H1 (cell line): ENCODE measurements at regions not wholly inside any gene's neighbourhood (a gene's known extent, or its start where the extent isn't known, plus 50 kb on each side); places are given as distances from the start of the nearest gene placed in this dataset.

Experiments used
- FOSL1 ChIP-seq: IDR thresholded peaks from 2 replicates; pipeline ENCODE4 v1.6.1; 2011; ENCODE audit warnings: mild to moderate bottlenecking, low read depth, low read length, moderate library complexity; ENCODE audit not compliant: insufficient read depth
- RAD21 ChIP-seq, 2 experiments: IDR thresholded peaks in 1 of 2; conservative IDR thresholded peaks in 1 of 2; 2 replicates each; pipeline ENCODE4 v1.6.1; 2011; ENCODE audit warnings: low read depth in 2 of 2, low read length in 2 of 2, improper control_type of control experiment in 1 of 2, inconsistent platforms in 1 of 2, mild to moderate bottlenecking in 1 of 2, moderate library complexity in 1 of 2
- SRF ChIP-seq: IDR thresholded peaks from 2 replicates; pipeline ENCODE4 v1.6.1; 2011; ENCODE audit warnings: mild to moderate bottlenecking, low read depth, low read length, moderate library complexity
- SUZ12 ChIP-seq: fragments of 200-600 bp; sonication (generic); IDR thresholded peaks from 2 replicates; pipeline ENCODE4 v1.6.1; 2012; ENCODE audit warnings: mild to moderate bottlenecking, inconsistent platforms, low read length, moderate library complexity, mixed read lengths
- TAF1 ChIP-seq: IDR thresholded peaks from 2 replicates; pipeline ENCODE4 v1.6.1; 2011; ENCODE audit warnings: mild to moderate bottlenecking, low read depth, low read length
- TF ChIP-seq, protein P1 (sequence below), 3 experiments: IDR thresholded peaks; 1 replicate in 2 of 3; 2 replicates in 1 of 3; pipeline versions ENCODE4 v1.5.1 to v1.6.1; 2011; ENCODE audit warnings: low read length in 3 of 3, mild to moderate bottlenecking in 3 of 3, inconsistent platforms in 2 of 3, low read depth in 1 of 3, moderate library complexity in 1 of 3; ENCODE audit not compliant: insufficient read depth in 1 of 3; ENCODE audit errors: control extremely low read depth in 1 of 3

DNA sequence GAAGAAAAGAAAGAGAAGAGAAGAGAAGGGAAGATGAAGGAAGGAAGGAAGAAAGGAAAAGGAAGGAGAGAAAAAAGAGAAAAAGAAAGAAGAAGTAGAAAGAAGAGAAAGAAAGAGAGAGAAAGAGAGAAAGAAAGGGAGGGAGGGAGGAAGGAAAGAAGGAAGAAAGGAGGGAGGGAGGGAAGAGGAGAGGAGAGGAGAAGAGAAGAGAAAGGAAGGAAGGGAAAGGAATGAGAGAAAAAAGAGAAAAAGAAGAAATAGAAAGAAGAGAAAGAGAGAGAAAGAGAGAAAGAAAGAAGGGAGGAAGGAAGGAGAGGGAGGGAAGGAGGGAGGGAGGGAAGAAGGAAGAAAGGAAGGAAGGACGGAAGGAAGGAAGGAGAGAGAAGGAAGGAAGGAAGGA is 217.9 kb upstream of the POU1F1 start:
- TF ChIP-seq SUZ12 (no peak), RAD21 (IDR thresholded peaks at IDR 0.05 in 1 of 2, conservative IDR thresholded peaks at IDR 0.05 in 1 of 2; ENCODE audit: low read depth in 2 of 2, low read length in 2 of 2) (no peak), SRF (no peak), TAF1 (no peak), FOSL1 (no peak)
- TF ChIP-seq, protein P1, sequence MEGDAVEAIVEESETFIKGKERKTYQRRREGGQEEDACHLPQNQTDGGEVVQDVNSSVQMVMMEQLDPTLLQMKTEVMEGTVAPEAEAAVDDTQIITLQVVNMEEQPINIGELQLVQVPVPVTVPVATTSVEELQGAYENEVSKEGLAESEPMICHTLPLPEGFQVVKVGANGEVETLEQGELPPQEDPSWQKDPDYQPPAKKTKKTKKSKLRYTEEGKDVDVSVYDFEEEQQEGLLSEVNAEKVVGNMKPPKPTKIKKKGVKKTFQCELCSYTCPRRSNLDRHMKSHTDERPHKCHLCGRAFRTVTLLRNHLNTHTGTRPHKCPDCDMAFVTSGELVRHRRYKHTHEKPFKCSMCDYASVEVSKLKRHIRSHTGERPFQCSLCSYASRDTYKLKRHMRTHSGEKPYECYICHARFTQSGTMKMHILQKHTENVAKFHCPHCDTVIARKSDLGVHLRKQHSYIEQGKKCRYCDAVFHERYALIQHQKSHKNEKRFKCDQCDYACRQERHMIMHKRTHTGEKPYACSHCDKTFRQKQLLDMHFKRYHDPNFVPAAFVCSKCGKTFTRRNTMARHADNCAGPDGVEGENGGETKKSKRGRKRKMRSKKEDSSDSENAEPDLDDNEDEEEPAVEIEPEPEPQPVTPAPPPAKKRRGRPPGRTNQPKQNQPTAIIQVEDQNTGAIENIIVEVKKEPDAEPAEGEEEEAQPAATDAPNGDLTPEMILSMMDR (IDR thresholded peaks at IDR 0.05; ENCODE audit: control extremely low read depth in 1 of 3, insufficient read depth in 1 of 3, low read depth in 1 of 3, low read length in 3 of 3), result no peak
